WTC11 (cell line): ENCODE measurements at regions not wholly inside any gene's neighbourhood (a gene's known extent, or its start where the extent isn't known, plus 50 kb on each side); places are given as distances from the start of the nearest gene placed in this dataset.

Experiments used
- ATAC-seq: fragments of 200-7000 bp; cut with Tn5 transposase; 2 replicates; pipeline ENCODE4 v1.10.0; 2021; ENCODE audit warnings: mild to moderate bottlenecking, moderate library complexity
- CTCF ChIA-PET: fragments of 300-600 bp; sonication (Branson Sonifier 250); formaldehyde crosslinking; loops from one replicate; lab custom pipeline; 2021; ENCODE audit warnings: antibody characterized with exemption; lab: Charles Lee
- POLR2A ChIA-PET: fragments of 350-600 bp; sonication (Branson Sonifier 250); formaldehyde crosslinking; loops from one replicate; lab custom pipeline; 2021; ENCODE audit warnings: antibody characterized with exemption; lab: Charles Lee
- DNase-seq: peaks from one replicate; pipeline ENCODE4 v3.0.0; 2021; ENCODE audit warnings: low spot score
- H3K27ac Mint-ChIP-seq: 2 replicates; pipeline ENCODE4 v1.8.0; 2021; ENCODE audit warnings: mixed read lengths
- H3K27me3 Mint-ChIP-seq: 2 replicates; pipeline ENCODE4 v1.8.0; 2021; ENCODE audit warnings: low read depth, mild to moderate bottlenecking, moderate library complexity, mixed read lengths
- H3K36me3 Mint-ChIP-seq: 2 replicates; pipeline ENCODE4 v1.8.0; 2021; ENCODE audit warnings: mixed read lengths
- H3K4me1 Mint-ChIP-seq: 2 replicates; pipeline ENCODE4 v1.8.0; 2022; ENCODE audit warnings: mixed read lengths
- H3K4me3 Mint-ChIP-seq: 2 replicates; pipeline ENCODE4 v1.8.0; 2021; ENCODE audit warnings: mild to moderate bottlenecking, moderate library complexity, mixed read lengths
- H3K9me3 Mint-ChIP-seq: 2 replicates; pipeline ENCODE4 v1.8.0; 2021; ENCODE audit warnings: mixed read lengths
- CBFB ChIP-seq: sonication (generic); formaldehyde crosslinking; IDR thresholded peaks from 2 replicates; pipeline ENCODE4 v1.8.1; 2022; ENCODE audit warnings: mild to moderate bottlenecking, low read depth, missing genetic modification reagents
- FOXJ3 ChIP-seq: sonication (generic); formaldehyde crosslinking; IDR thresholded peaks from 2 replicates; pipeline ENCODE4 v1.9.0; 2021; ENCODE audit warnings: missing genetic modification reagents, mild to moderate bottlenecking, borderline replicate concordance
- GTF2I ChIP-seq: fragments of 250-450 bp; sonication (Bioruptor Pico); conservative IDR thresholded peaks from 2 replicates; pipeline ENCODE4 v1.4.0; 2021; ENCODE audit warnings: mild to moderate bottlenecking
- HMGA2 ChIP-seq: fragments of 250-450 bp; sonication (Bioruptor Pico); IDR thresholded peaks from 2 replicates; pipeline ENCODE4 v1.4.0; 2021; ENCODE audit warnings: mild to moderate bottlenecking, moderate library complexity
- JAZF1 ChIP-seq: fragments of 250-450 bp; sonication (Bioruptor Pico); IDR thresholded peaks from 2 replicates; pipeline ENCODE4 v1.9.0; 2021; ENCODE audit warnings: moderate library complexity, mild to moderate bottlenecking, inconsistent platforms
- JUN ChIP-seq: sonication (generic); formaldehyde crosslinking; IDR thresholded peaks from 2 replicates; pipeline ENCODE4 v1.8.0; 2023; ENCODE audit warnings: mild to moderate bottlenecking, missing genetic modification reagents
- NR2C2 ChIP-seq: sonication (generic); formaldehyde crosslinking; IDR thresholded peaks from 2 replicates; pipeline ENCODE4 v1.8.0; 2022; ENCODE audit warnings: mild to moderate bottlenecking, missing genetic modification reagents
- SMAD3 ChIP-seq: sonication (generic); formaldehyde crosslinking; IDR thresholded peaks from 2 replicates; pipeline ENCODE4 v1.8.0; 2022; ENCODE audit warnings: missing genetic modification reagents, mild to moderate bottlenecking, borderline replicate concordance
- SP1 ChIP-seq: sonication (generic); formaldehyde crosslinking; conservative IDR thresholded peaks from 2 replicates; pipeline ENCODE4 v1.8.1; 2022; ENCODE audit warnings: missing genetic modification reagents
- ZNF232 ChIP-seq: sonication (generic); formaldehyde crosslinking; IDR thresholded peaks from 2 replicates; pipeline ENCODE4 v1.8.0; 2022; ENCODE audit warnings: mild to moderate bottlenecking, missing genetic modification reagents
- ZNF671 ChIP-seq: fragments of 250-450 bp; sonication (Bioruptor Pico); IDR thresholded peaks from 2 replicates; pipeline ENCODE4 v1.8.0; 2021; ENCODE audit warnings: mild to moderate bottlenecking
- TF ChIP-seq, protein P1 (sequence below): sonication (generic); formaldehyde crosslinking; IDR thresholded peaks from 2 replicates; pipeline ENCODE4 v1.8.0; 2022; ENCODE audit warnings: mild to moderate bottlenecking, missing genetic modification reagents
- TF ChIP-seq, protein P2 (sequence below): sonication (generic); formaldehyde crosslinking; IDR thresholded peaks from 2 replicates; pipeline ENCODE4 v1.8.1; 2023; ENCODE audit warnings: mild to moderate bottlenecking, missing genetic modification reagents, borderline replicate concordance
- TF ChIP-seq, protein P3 (sequence below): fragments of 250-450 bp; sonication (Bioruptor Pico); conservative IDR thresholded peaks from 2 replicates; pipeline ENCODE4 v1.9.0; 2021; ENCODE audit warnings: mild to moderate bottlenecking
- TF ChIP-seq, protein P4 (sequence below): sonication (generic); formaldehyde crosslinking; IDR thresholded peaks from 2 replicates; pipeline ENCODE4 v1.8.0; 2023; ENCODE audit warnings: missing genetic modification reagents
- TF ChIP-seq, protein P5 (sequence below): fragments of 250-450 bp; sonication (Bioruptor Pico); IDR thresholded peaks from 2 replicates; pipeline ENCODE4 v1.9.0; 2021; ENCODE audit warnings: moderate library complexity, mild to moderate bottlenecking, inconsistent platforms, borderline replicate concordance
- TF ChIP-seq, protein P6 (sequence below): sonication (generic); formaldehyde crosslinking; IDR thresholded peaks from 2 replicates; pipeline ENCODE4 v1.8.1; 2022; ENCODE audit warnings: mild to moderate bottlenecking, moderate library complexity, missing genetic modification reagents
- TF ChIP-seq, protein P7 (sequence below): sonication (generic); formaldehyde crosslinking; IDR thresholded peaks from 2 replicates; pipeline ENCODE4 v1.8.0; 2022; ENCODE audit warnings: mild to moderate bottlenecking, missing genetic modification reagents

DNA sequence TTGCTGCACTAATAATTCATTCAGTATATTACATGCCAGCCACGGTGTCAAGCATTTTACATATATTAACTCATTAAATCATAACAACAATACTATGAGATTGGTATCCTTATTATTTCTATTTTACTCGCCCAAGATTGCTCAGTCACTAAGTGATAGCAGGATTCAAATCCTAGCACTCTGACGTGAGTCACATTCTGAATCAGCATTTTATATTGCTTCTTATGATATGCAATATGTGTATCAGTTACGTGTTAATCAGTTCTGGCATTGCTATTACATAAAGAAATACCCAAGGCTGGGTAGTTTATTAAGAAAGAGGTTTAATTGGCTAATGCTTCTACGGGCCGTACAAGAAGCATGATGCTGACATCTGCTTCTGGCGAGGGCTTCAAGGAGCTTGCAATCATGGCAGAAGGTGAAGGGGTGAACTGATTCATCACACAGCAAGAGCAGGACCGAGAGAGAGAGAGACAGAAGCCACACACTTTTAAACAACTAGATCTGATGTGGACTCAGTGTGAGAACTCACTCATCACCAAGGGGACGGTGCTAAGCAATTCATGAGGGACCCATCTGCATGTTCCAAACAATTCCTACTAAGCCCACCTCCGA is 166.5 kb upstream of the TMCO5A start:
- Mint-ChIP-seq H3K4me1 (no peaks in the 10 kb centered on the region), H3K36me3 (no peaks in the 10 kb centered on the region), H3K27me3 (peaks cover 3% of the 10 kb centered on the region; the same call in 1 of the 2 replicates), H3K27ac (no peak overlapping the region), H3K4me3 (no peak overlapping the region), H3K9me3 (peaks cover 6% of the 10 kb centered on the region)
- ATAC-seq, result no peak
- ChIA-PET CTCF (no interaction called here), POLR2A (no interaction called here)
- no peak for DNase-seq
- TF ChIP-seq SP1 (CRISPR knock-in tag) (no peak), JAZF1 (CRISPR knock-in tag) (no peak), NR2C2 (CRISPR knock-in tag) (no peak), JUN (CRISPR knock-in tag) (no peak), FOXJ3 (CRISPR knock-in tag) (no peak)
- TF ChIP-seq, protein P1, sequence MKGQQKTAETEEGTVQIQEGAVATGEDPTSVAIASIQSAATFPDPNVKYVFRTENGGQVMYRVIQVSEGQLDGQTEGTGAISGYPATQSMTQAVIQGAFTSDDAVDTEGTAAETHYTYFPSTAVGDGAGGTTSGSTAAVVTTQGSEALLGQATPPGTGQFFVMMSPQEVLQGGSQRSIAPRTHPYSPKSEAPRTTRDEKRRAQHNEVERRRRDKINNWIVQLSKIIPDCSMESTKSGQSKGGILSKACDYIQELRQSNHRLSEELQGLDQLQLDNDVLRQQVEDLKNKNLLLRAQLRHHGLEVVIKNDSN (CRISPR knock-in tag), result no peak
- TF ChIP-seq, protein P2, sequence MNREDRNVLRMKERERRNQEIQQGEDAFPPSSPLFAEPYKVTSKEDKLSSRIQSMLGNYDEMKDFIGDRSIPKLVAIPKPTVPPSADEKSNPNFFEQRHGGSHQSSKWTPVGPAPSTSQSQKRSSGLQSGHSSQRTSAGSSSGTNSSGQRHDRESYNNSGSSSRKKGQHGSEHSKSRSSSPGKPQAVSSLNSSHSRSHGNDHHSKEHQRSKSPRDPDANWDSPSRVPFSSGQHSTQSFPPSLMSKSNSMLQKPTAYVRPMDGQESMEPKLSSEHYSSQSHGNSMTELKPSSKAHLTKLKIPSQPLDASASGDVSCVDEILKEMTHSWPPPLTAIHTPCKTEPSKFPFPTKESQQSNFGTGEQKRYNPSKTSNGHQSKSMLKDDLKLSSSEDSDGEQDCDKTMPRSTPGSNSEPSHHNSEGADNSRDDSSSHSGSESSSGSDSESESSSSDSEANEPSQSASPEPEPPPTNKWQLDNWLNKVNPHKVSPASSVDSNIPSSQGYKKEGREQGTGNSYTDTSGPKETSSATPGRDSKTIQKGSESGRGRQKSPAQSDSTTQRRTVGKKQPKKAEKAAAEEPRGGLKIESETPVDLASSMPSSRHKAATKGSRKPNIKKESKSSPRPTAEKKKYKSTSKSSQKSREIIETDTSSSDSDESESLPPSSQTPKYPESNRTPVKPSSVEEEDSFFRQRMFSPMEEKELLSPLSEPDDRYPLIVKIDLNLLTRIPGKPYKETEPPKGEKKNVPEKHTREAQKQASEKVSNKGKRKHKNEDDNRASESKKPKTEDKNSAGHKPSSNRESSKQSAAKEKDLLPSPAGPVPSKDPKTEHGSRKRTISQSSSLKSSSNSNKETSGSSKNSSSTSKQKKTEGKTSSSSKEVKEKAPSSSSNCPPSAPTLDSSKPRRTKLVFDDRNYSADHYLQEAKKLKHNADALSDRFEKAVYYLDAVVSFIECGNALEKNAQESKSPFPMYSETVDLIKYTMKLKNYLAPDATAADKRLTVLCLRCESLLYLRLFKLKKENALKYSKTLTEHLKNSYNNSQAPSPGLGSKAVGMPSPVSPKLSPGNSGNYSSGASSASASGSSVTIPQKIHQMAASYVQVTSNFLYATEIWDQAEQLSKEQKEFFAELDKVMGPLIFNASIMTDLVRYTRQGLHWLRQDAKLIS (CRISPR knock-in tag), result no peak
- TF ChIP-seq, protein P3, sequence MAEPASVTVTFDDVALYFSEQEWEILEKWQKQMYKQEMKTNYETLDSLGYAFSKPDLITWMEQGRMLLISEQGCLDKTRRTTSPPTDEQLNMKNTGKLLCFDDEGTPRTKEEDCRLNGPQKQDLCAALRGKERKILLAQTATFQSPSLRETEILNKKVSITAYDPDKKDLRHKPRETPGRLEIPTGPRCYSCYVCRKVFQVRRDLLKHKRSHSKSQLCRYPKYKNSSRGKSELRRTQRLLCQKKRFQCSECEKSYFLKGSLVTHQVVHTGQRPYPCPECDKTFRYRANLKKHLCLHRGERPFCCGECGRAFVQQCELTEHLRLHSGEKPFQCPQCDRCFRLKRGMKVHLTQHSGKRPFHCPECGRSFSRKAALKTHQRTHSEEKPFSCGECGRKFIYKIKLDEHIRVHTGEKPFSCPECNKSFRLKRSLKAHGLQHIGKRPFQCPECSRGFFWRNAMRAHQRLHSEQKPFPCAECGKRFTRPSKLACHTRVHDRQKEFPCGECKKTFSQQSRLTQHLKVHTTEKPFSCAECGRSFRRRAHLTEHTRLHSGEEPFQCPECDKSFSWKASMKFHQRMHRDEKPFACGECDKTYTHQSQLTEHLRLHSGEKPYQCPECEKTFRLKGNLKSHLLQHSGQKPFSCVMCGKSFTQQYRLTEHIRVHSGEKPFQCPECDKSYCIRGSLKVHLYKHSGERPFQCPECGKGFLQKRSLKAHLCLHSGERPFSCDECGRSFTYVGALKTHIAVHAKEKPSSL (CRISPR knock-in tag), result no peak
- TF ChIP-seq, protein P4, sequence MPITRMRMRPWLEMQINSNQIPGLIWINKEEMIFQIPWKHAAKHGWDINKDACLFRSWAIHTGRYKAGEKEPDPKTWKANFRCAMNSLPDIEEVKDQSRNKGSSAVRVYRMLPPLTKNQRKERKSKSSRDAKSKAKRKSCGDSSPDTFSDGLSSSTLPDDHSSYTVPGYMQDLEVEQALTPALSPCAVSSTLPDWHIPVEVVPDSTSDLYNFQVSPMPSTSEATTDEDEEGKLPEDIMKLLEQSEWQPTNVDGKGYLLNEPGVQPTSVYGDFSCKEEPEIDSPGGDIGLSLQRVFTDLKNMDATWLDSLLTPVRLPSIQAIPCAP, result no peak
- TF ChIP-seq, protein P5, sequence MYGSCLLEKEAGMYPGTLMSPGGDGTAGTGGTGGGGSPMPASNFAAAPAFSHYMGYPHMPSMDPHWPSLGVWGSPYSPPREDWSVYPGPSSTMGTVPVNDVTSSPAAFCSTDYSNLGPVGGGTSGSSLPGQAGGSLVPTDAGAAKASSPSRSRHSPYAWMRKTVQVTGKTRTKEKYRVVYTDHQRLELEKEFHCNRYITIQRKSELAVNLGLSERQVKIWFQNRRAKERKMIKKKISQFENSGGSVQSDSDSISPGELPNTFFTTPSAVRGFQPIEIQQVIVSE (CRISPR knock-in tag), result no peak

DNA sequence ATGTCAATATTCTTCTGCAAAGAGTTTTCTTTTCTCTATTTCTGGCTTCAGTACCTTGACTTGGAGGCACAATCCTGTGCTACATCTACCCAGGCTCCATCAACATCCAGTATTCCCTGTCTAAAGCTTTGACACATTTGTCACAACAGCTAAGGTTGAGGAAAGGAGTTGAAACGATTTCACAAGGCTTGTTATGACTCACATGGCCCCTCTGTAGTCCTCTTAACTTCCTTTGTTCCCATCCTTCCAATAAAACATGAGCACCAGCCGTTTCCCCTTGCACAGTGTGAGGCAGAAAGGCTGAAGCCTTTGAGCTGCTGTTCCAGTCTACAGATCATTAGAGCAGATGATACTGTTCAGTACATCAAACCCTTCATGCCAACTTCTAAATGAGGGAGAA is 163.0 kb upstream of the TMCO5A start:
- Mint-ChIP-seq H3K36me3 (no peaks in the 10 kb centered on the region), H3K4me1 (no peaks in the 10 kb centered on the region), H3K27me3 (no peaks in the 10 kb centered on the region), H3K4me3 (no peak overlapping the region), H3K27ac (no peak overlapping the region), H3K9me3 (no peaks in the 10 kb centered on the region)
- DNase-seq (no peak), ATAC-seq (no peak)
- ChIA-PET CTCF (interaction anchor here (1.1 kb wide), 1 partner anchor 52 kb away, joined by 3 read pairs; no protein-coding TSS in a partner anchor), POLR2A (no interaction called here)
- TF ChIP-seq, protein P6, sequence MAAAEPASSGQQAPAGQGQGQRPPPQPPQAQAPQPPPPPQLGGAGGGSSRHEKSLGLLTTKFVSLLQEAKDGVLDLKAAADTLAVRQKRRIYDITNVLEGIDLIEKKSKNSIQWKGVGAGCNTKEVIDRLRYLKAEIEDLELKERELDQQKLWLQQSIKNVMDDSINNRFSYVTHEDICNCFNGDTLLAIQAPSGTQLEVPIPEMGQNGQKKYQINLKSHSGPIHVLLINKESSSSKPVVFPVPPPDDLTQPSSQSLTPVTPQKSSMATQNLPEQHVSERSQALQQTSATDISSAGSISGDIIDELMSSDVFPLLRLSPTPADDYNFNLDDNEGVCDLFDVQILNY (CRISPR knock-in tag), result no peak
- no peak for TF ChIP-seq ZNF671 (CRISPR knock-in tag)
- TF ChIP-seq HMGA2 (CRISPR knock-in tag), result no peak
- TF ChIP-seq, protein P2 (CRISPR knock-in tag), result no peak
- no peak for TF ChIP-seq CBFB (CRISPR knock-in tag)
- no peak for TF ChIP-seq FOXJ3 (CRISPR knock-in tag)
- no peak for TF ChIP-seq GTF2I (CRISPR knock-in tag)
- TF ChIP-seq, protein P7, sequence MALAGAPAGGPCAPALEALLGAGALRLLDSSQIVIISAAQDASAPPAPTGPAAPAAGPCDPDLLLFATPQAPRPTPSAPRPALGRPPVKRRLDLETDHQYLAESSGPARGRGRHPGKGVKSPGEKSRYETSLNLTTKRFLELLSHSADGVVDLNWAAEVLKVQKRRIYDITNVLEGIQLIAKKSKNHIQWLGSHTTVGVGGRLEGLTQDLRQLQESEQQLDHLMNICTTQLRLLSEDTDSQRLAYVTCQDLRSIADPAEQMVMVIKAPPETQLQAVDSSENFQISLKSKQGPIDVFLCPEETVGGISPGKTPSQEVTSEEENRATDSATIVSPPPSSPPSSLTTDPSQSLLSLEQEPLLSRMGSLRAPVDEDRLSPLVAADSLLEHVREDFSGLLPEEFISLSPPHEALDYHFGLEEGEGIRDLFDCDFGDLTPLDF (CRISPR knock-in tag), result no peak
- no peak for TF ChIP-seq SMAD3 (CRISPR knock-in tag)
- TF ChIP-seq ZNF232, result no peak
